ENCODE measurements at regions not wholly inside any gene's neighbourhood (a gene's known extent, or its start where the extent isn't known, plus 50 kb on each side); places are given as distances from the start of the nearest gene placed in this dataset.

DNA sequence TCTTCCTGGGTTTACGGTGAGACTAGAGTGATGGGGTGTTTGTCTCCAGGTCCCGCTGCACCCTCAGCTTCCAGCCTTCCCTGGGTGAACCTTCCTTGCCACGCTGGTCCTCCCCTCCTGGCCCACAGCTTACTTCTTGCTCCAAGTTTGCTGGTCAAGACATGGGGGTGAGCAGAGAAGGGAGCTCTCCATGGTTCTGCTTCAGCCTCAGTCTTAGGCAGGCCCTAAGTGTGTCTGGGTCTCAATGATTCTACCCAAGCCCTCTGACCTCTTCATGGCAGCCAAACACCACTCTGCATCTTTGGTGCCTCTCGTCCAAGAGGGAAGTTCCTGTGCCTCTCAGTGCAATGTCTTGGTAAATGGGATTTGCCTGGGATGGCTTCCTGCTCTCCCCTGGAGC is 356.5 kb upstream of the KLF6 start:
- TF ChIP-seq REST (IDR thresholded peaks at IDR 0.05; ENCODE audit: low read depth) (peak; percentile 78), ZBTB7A (IDR thresholded peaks at IDR 0.05; ENCODE audit: low read depth) (no peak)

DNA sequence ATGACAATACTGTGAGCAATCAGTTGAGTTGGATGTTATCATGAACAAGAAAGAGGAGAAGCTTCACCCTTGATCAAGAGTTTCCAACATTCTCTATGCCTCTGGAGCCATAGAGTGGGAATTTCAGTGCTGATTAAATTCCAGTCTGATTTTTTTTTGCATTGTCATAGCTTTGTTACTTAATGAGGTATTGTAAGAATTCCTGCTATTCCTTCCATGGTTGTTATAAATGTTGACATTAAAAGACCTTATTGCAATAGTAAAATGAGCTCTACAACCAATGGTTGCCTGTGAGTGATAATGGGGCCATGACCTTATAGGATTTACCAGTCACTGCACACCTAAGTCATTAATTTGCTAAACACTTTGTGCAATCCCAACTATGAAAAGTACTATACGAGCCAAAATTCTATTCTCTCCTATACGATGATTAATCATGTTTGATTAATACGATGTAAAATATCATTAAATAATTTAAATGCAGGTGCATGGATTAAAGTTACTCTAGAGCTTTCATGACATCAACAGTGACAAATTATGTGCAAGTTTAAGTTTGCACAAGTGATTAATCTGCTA is 353.2 kb upstream of the KLF6 start:
- TF ChIP-seq YY1 (IDR thresholded peaks at IDR 0.05; ENCODE audit: low read depth) (no peak), RAD21 (IDR thresholded peaks at IDR 0.05; ENCODE audit: low read depth) (no peak), NFIC (IDR thresholded peaks at IDR 0.05) (no peak), REST (IDR thresholded peaks at IDR 0.05; ENCODE audit: low read depth) (no peak), EP300 (IDR thresholded peaks at IDR 0.05; ENCODE audit: borderline replicate concordance) (no peak), TEAD4 (IDR thresholded peaks at IDR 0.05) (no peak), CEBPB (IDR thresholded peaks at IDR 0.05) (no peak), EGR1 (IDR thresholded peaks at IDR 0.05) (no peak), TAF1 (IDR thresholded peaks at IDR 0.05; ENCODE audit: low read depth) (no peak), ZBTB7A (IDR thresholded peaks at IDR 0.05; ENCODE audit: low read depth) (no peak), TCF12 (IDR thresholded peaks at IDR 0.05; ENCODE audit: low read depth) (no peak), FOXM1 (IDR thresholded peaks at IDR 0.05; ENCODE audit: borderline replicate concordance, low read depth) (no peak), CREB1 (IDR thresholded peaks at IDR 0.05; ENCODE audit: low read depth) (no peak)
- TF ChIP-seq, protein P1, sequence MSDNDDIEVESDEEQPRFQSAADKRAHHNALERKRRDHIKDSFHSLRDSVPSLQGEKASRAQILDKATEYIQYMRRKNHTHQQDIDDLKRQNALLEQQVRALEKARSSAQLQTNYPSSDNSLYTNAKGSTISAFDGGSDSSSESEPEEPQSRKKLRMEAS (IDR thresholded peaks at IDR 0.05), result no peak
- TF ChIP-seq, protein P2, sequence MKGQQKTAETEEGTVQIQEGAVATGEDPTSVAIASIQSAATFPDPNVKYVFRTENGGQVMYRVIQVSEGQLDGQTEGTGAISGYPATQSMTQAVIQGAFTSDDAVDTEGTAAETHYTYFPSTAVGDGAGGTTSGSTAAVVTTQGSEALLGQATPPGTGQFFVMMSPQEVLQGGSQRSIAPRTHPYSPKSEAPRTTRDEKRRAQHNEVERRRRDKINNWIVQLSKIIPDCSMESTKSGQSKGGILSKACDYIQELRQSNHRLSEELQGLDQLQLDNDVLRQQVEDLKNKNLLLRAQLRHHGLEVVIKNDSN (IDR thresholded peaks at IDR 0.05), result no peak

- TF ChIP-seq, protein P2 (IDR thresholded peaks at IDR 0.05), result no peak
- TF ChIP-seq REST (IDR thresholded peaks at IDR 0.05; ENCODE audit: low read depth) (no peak), ZBTB7A (IDR thresholded peaks at IDR 0.05; ENCODE audit: low read depth) (no peak), CREB1 (IDR thresholded peaks at IDR 0.05; ENCODE audit: low read depth) (no peak), FOXM1 (IDR thresholded peaks at IDR 0.05; ENCODE audit: borderline replicate concordance, low read depth) (no peak), TCF12 (IDR thresholded peaks at IDR 0.05; ENCODE audit: low read depth) (no peak), EGR1 (IDR thresholded peaks at IDR 0.05) (no peak), EP300 (IDR thresholded peaks at IDR 0.05; ENCODE audit: borderline replicate concordance) (no peak), YY1 (IDR thresholded peaks at IDR 0.05; ENCODE audit: low read depth) (no peak)
Observed at GRCh38 chr10:4137299-4137698, 352.3 kb upstream of the KLF6 start.

- TF ChIP-seq FOXM1 (IDR thresholded peaks at IDR 0.05; ENCODE audit: borderline replicate concordance, low read depth) (no peak), EP300 (IDR thresholded peaks at IDR 0.05; ENCODE audit: borderline replicate concordance) (no peak), NFIC (IDR thresholded peaks at IDR 0.05) (no peak), TAF1 (IDR thresholded peaks at IDR 0.05; ENCODE audit: low read depth) (no peak), CEBPB (IDR thresholded peaks at IDR 0.05) (no peak), TCF12 (IDR thresholded peaks at IDR 0.05; ENCODE audit: low read depth) (no peak), CREB1 (IDR thresholded peaks at IDR 0.05; ENCODE audit: low read depth) (no peak), REST (IDR thresholded peaks at IDR 0.05; ENCODE audit: low read depth) (no peak), ZBTB7A (IDR thresholded peaks at IDR 0.05; ENCODE audit: low read depth) (no peak), RAD21 (IDR thresholded peaks at IDR 0.05; ENCODE audit: low read depth) (no peak), EGR1 (IDR thresholded peaks at IDR 0.05) (no peak), YY1 (IDR thresholded peaks at IDR 0.05; ENCODE audit: low read depth) (no peak), TEAD4 (IDR thresholded peaks at IDR 0.05) (no peak)
- TF ChIP-seq, protein P1 (IDR thresholded peaks at IDR 0.05), result no peak
- TF ChIP-seq, protein P2 (IDR thresholded peaks at IDR 0.05), result no peak
Observed at GRCh38 chr10:4136121-4136520, 351.1 kb upstream of the KLF6 start.

Data from Ishikawa (cell line).